ENCODE measurements at regions not wholly inside any gene's neighbourhood (a gene's known extent, or its start where the extent isn't known, plus 50 kb on each side); places are given as distances from the start of the nearest gene placed in this dataset.
"Not testable (repeated sequence)": the region's sequence is repeated elsewhere in the genome, so short reads cannot be mapped to it uniquely, and the experiment has no call there.

- H2BK120ac ChIP-seq (ENCODE audit: low read depth, low read length); H3K14ac ChIP-seq (ENCODE audit: low read length in 2 of 2); H2AK5ac ChIP-seq (ENCODE audit: low read length, severe bottlenecking); H3K27me3 ChIP-seq (ENCODE audit: control insufficient read depth in 1 of 2, insufficient read depth in 1 of 2, low read length in 2 of 2); H2BK5ac ChIP-seq (ENCODE audit: low read depth, low read length, poor library complexity, severe bottlenecking); H2BK15ac ChIP-seq (ENCODE audit: low read depth, poor library complexity, severe bottlenecking); H3K23ac ChIP-seq (ENCODE audit: low read length in 2 of 2); H2BK12ac ChIP-seq (ENCODE audit: low read length in 2 of 2); H3K4ac ChIP-seq (ENCODE audit: low read depth in 1 of 2, low read length in 2 of 2); H3K9me3 ChIP-seq (ENCODE audit: control insufficient read depth, low read length); H4K8ac ChIP-seq (ENCODE audit: low read length); H3K79me1 ChIP-seq (replicated peaks; ENCODE audit: low read length, poor library complexity, severe bottlenecking); H3K4me1 ChIP-seq (ENCODE audit: control insufficient read depth, insufficient read depth, low read depth, low read length); H3K36me3 ChIP-seq (ENCODE audit: control insufficient read depth in 1 of 2, insufficient read depth in 2 of 2, low read depth in 1 of 2, low read length in 2 of 2); H3K27ac ChIP-seq (ENCODE audit: low read length, poor library complexity, severe bottlenecking); H4K91ac ChIP-seq (ENCODE audit: low read length); H3K9ac ChIP-seq (ENCODE audit: low read length): not testable (repeated sequence)
- 4% methylated on average over 45 of the region's 94 CpGs for WGBS
- peak overlapping the region; percentile 22 for H3K4me2 ChIP-seq (ENCODE audit: low read length, poor library complexity, severe bottlenecking)
- H3K18ac ChIP-seq (ENCODE audit: low read depth in 1 of 2, low read length in 2 of 2): peak overlapping the region in 1 of 2 experiments; percentile 18
- peak overlapping the region in 1 of 2 experiments; percentile 44 for H3K4me3 ChIP-seq (ENCODE audit: insufficient read depth in 1 of 2, low read depth in 1 of 2, low read length in 2 of 2)
- peak overlapping the region; percentile 69 for H2AFZ ChIP-seq (ENCODE audit: low read depth, low read length)
- DNase-seq: peak; percentile 13
Measured at GRCh38 chr2:90244902-90245765, 1553.7 kb downstream of the RPIA start.

GRCh38 chr2:90248400-90248799 is 1556.9 kb downstream of the RPIA start:
- H3K79me1 ChIP-seq (replicated peaks; ENCODE audit: low read length, poor library complexity, severe bottlenecking); H4K8ac ChIP-seq (ENCODE audit: low read length); H3K23ac ChIP-seq (ENCODE audit: low read length in 2 of 2); H4K91ac ChIP-seq (ENCODE audit: low read length); DNase-seq; H3K9ac ChIP-seq (ENCODE audit: low read length); H2AFZ ChIP-seq (ENCODE audit: low read depth, low read length); H2BK15ac ChIP-seq (ENCODE audit: low read depth, poor library complexity, severe bottlenecking); H3K9me3 ChIP-seq (ENCODE audit: control insufficient read depth, low read length); H3K27me3 ChIP-seq (ENCODE audit: control insufficient read depth in 1 of 2, insufficient read depth in 1 of 2, low read length in 2 of 2); H3K36me3 ChIP-seq (ENCODE audit: control insufficient read depth in 1 of 2, insufficient read depth in 2 of 2, low read depth in 1 of 2, low read length in 2 of 2); H2AK5ac ChIP-seq (ENCODE audit: low read length, severe bottlenecking); H3K4me1 ChIP-seq (ENCODE audit: control insufficient read depth, insufficient read depth, low read depth, low read length); H2BK5ac ChIP-seq (ENCODE audit: low read depth, low read length, poor library complexity, severe bottlenecking); H3K4ac ChIP-seq (ENCODE audit: low read depth in 1 of 2, low read length in 2 of 2); H3K4me2 ChIP-seq (ENCODE audit: low read length, poor library complexity, severe bottlenecking); H3K18ac ChIP-seq (ENCODE audit: low read depth in 1 of 2, low read length in 2 of 2); H3K14ac ChIP-seq (ENCODE audit: low read length in 2 of 2); H3K4me3 ChIP-seq (ENCODE audit: insufficient read depth in 1 of 2, low read depth in 1 of 2, low read length in 2 of 2); H2BK120ac ChIP-seq (ENCODE audit: low read depth, low read length); H2BK12ac ChIP-seq (ENCODE audit: low read length in 2 of 2); H3K27ac ChIP-seq (ENCODE audit: low read length, poor library complexity, severe bottlenecking): not testable (repeated sequence)
- WGBS: 100% methylated on average over 3 of the region's 14 CpGs

- not testable (repeated sequence) for H3K27me3 ChIP-seq (ENCODE audit: control insufficient read depth in 1 of 2, insufficient read depth in 1 of 2, low read length in 2 of 2); H3K4ac ChIP-seq (ENCODE audit: low read depth in 1 of 2, low read length in 2 of 2); H2AFZ ChIP-seq (ENCODE audit: low read depth, low read length); H3K9ac ChIP-seq (ENCODE audit: low read length); H3K4me3 ChIP-seq (ENCODE audit: insufficient read depth in 1 of 2, low read depth in 1 of 2, low read length in 2 of 2); H3K4me1 ChIP-seq (ENCODE audit: control insufficient read depth, insufficient read depth, low read depth, low read length); H3K79me1 ChIP-seq (replicated peaks; ENCODE audit: low read length, poor library complexity, severe bottlenecking); H3K18ac ChIP-seq (ENCODE audit: low read depth in 1 of 2, low read length in 2 of 2); DNase-seq; H3K36me3 ChIP-seq (ENCODE audit: control insufficient read depth in 1 of 2, insufficient read depth in 2 of 2, low read depth in 1 of 2, low read length in 2 of 2); H2BK5ac ChIP-seq (ENCODE audit: low read depth, low read length, poor library complexity, severe bottlenecking); H4K91ac ChIP-seq (ENCODE audit: low read length); H3K4me2 ChIP-seq (ENCODE audit: low read length, poor library complexity, severe bottlenecking); H2BK12ac ChIP-seq (ENCODE audit: low read length in 2 of 2); H2AK5ac ChIP-seq (ENCODE audit: low read length, severe bottlenecking); H3K14ac ChIP-seq (ENCODE audit: low read length in 2 of 2); H3K27ac ChIP-seq (ENCODE audit: low read length, poor library complexity, severe bottlenecking); H2BK15ac ChIP-seq (ENCODE audit: low read depth, poor library complexity, severe bottlenecking); H3K23ac ChIP-seq (ENCODE audit: low read length in 2 of 2); H2BK120ac ChIP-seq (ENCODE audit: low read depth, low read length); H4K8ac ChIP-seq (ENCODE audit: low read length); H3K9me3 ChIP-seq (ENCODE audit: control insufficient read depth, low read length)
- 61% methylated on average over 8 of the region's 8 CpGs for WGBS
Measured at GRCh38 chr2:90250350-90250749, 1558.9 kb downstream of the RPIA start.

- H4K91ac ChIP-seq (ENCODE audit: low read length); DNase-seq; H3K9me3 ChIP-seq (ENCODE audit: control insufficient read depth, low read length); H3K18ac ChIP-seq (ENCODE audit: low read depth in 1 of 2, low read length in 2 of 2); H3K79me1 ChIP-seq (replicated peaks; ENCODE audit: low read length, poor library complexity, severe bottlenecking); H3K9ac ChIP-seq (ENCODE audit: low read length); H3K27ac ChIP-seq (ENCODE audit: low read length, poor library complexity, severe bottlenecking); H2BK120ac ChIP-seq (ENCODE audit: low read depth, low read length); H3K4me2 ChIP-seq (ENCODE audit: low read length, poor library complexity, severe bottlenecking); H2AFZ ChIP-seq (ENCODE audit: low read depth, low read length); H3K23ac ChIP-seq (ENCODE audit: low read length in 2 of 2); H3K14ac ChIP-seq (ENCODE audit: low read length in 2 of 2); H3K4ac ChIP-seq (ENCODE audit: low read depth in 1 of 2, low read length in 2 of 2); H2AK5ac ChIP-seq (ENCODE audit: low read length, severe bottlenecking); H3K36me3 ChIP-seq (ENCODE audit: control insufficient read depth in 1 of 2, insufficient read depth in 2 of 2, low read depth in 1 of 2, low read length in 2 of 2); H3K27me3 ChIP-seq (ENCODE audit: control insufficient read depth in 1 of 2, insufficient read depth in 1 of 2, low read length in 2 of 2); H2BK15ac ChIP-seq (ENCODE audit: low read depth, poor library complexity, severe bottlenecking); H3K4me1 ChIP-seq (ENCODE audit: control insufficient read depth, insufficient read depth, low read depth, low read length); H4K8ac ChIP-seq (ENCODE audit: low read length); H2BK5ac ChIP-seq (ENCODE audit: low read depth, low read length, poor library complexity, severe bottlenecking); H2BK12ac ChIP-seq (ENCODE audit: low read length in 2 of 2): not testable (repeated sequence)
- H3K4me3 ChIP-seq (ENCODE audit: insufficient read depth in 1 of 2, low read depth in 1 of 2, low read length in 2 of 2): peak overlapping the region in 1 of 2 experiments; percentile 7
- 64% methylated on average over 2 of the region's 2 CpGs for WGBS
Measured at GRCh38 chr2:90251576-90251975, 1560.1 kb downstream of the RPIA start.
